ENCODE measurements at regions not wholly inside any gene's neighbourhood (a gene's known extent, or its start where the extent isn't known, plus 50 kb on each side); places are given as distances from the start of the nearest gene placed in this dataset.

- H3K4me1 ChIP-seq (ENCODE audit: insufficient read depth, low read length): no peaks in the 10 kb centered on the region
- H3K4me2 ChIP-seq (ENCODE audit: insufficient read depth, low read length): no peak overlapping the region
- no peak for DNase-seq (ENCODE audit: insufficient read length, low spot score, missing footprints)
- H4K20me1 ChIP-seq (ENCODE audit: insufficient read depth, low read length): no peaks in the 10 kb centered on the region
- H3K27ac ChIP-seq (ENCODE audit: low read depth, low read length): no peak overlapping the region
- no peaks in the 10 kb centered on the region for H3K79me2 ChIP-seq (ENCODE audit: insufficient read depth, low read length)
- H3K27me3 ChIP-seq (ENCODE audit: insufficient read depth, low read length): no peaks in the 10 kb centered on the region
- H2AFZ ChIP-seq (ENCODE audit: low read length): no peak overlapping the region
- no peak overlapping the region for H3K4me3 ChIP-seq (ENCODE audit: insufficient read depth, low read length)
- no peaks in the 10 kb centered on the region for H3K9me3 ChIP-seq (ENCODE audit: low read depth, low read length)
- no peaks in the 10 kb centered on the region for H3K36me3 ChIP-seq (ENCODE audit: insufficient read depth, low read length)
- TF ChIP-seq CTCF (IDR thresholded peaks at IDR 0.05; ENCODE audit: extremely low read depth, low read depth, low read length): no peak
These were observed 302.5 kb downstream of the TENT4A start for GRCh38 chr5:7015586-7016256.

DNA sequence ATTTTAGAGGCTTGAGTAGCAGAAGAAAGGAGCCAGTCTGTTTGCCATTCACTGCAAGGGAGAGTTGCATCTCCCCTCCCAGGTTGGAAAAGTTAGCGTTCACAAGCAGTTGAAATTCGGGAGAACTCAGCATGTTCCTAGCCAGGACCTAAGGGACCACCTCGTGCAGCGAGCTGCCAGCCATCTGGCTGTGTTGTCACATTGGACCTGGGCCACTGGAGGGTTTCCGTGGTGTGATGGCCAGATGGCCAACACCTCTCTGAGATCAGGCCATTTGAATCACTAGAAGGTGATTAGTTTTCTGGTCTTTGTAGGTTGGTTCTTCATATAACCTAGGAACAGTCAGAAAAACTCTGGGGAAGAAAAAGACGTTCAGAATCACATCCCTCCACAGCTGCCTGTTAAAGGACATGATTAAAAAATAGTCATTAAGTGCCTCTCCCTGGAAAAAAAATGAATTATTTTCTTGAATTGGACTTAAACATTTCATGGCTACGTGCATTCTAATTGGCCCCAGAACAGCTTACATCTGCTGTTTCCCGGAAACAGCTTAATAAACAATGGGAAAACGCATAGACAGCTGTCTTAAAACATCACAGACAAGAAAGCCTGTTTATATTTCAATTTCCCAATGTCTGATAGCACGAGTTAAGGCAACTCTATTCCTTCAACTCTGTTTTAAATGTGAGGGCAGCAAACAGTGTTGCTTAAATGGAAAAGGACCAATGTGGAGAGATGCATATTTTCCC lies 303.9 kb downstream of the TENT4A start:
- Histone ChIP-seq H3K79me2 (ENCODE audit: insufficient read depth, low read length) (no peaks in the 10 kb centered on the region), H3K4me3 (ENCODE audit: insufficient read depth, low read length) (no peak overlapping the region), H3K9me3 (ENCODE audit: low read depth, low read length) (no peaks in the 10 kb centered on the region), H3K36me3 (ENCODE audit: insufficient read depth, low read length) (no peaks in the 10 kb centered on the region), H3K4me1 (ENCODE audit: insufficient read depth, low read length) (no peaks in the 10 kb centered on the region), H2AFZ (ENCODE audit: low read length) (no peak overlapping the region), H3K27me3 (ENCODE audit: insufficient read depth, low read length) (no peaks in the 10 kb centered on the region), H3K27ac (ENCODE audit: low read depth, low read length) (no peak overlapping the region), H4K20me1 (ENCODE audit: insufficient read depth, low read length) (no peaks in the 10 kb centered on the region), H3K4me2 (ENCODE audit: insufficient read depth, low read length) (no peak overlapping the region)
- DNase-seq (ENCODE audit: insufficient read length, low spot score, missing footprints): no peak
- TF ChIP-seq CTCF (IDR thresholded peaks at IDR 0.05; ENCODE audit: extremely low read depth, low read depth, low read length): no peak

GRCh38 chr5:7018198-7018597 lies 305.0 kb downstream of the TENT4A start:
- no peaks in the 10 kb centered on the region for H3K36me3 ChIP-seq (ENCODE audit: insufficient read depth, low read length)
- no peaks in the 10 kb centered on the region for H3K4me1 ChIP-seq (ENCODE audit: insufficient read depth, low read length)
- no peaks in the 10 kb centered on the region for H4K20me1 ChIP-seq (ENCODE audit: insufficient read depth, low read length)
- no peak overlapping the region for H2AFZ ChIP-seq (ENCODE audit: low read length)
- no peak overlapping the region for H3K4me2 ChIP-seq (ENCODE audit: insufficient read depth, low read length)
- H3K9me3 ChIP-seq (ENCODE audit: low read depth, low read length): peaks cover 2% of the 10 kb centered on the region
- no peak for TF ChIP-seq CTCF (IDR thresholded peaks at IDR 0.05; ENCODE audit: extremely low read depth, low read depth, low read length)
- no peaks in the 10 kb centered on the region for H3K79me2 ChIP-seq (ENCODE audit: insufficient read depth, low read length)
- H3K27ac ChIP-seq (ENCODE audit: low read depth, low read length): no peak overlapping the region
- DNase-seq (ENCODE audit: insufficient read length, low spot score, missing footprints): no peak
- H3K27me3 ChIP-seq (ENCODE audit: insufficient read depth, low read length): no peaks in the 10 kb centered on the region
- H3K4me3 ChIP-seq (ENCODE audit: insufficient read depth, low read length): no peak overlapping the region

- no peaks in the 10 kb centered on the region for H3K4me1 ChIP-seq (ENCODE audit: insufficient read depth, low read length)
- DNase-seq (ENCODE audit: insufficient read length, low spot score, missing footprints): no peak
- H3K4me3 ChIP-seq (ENCODE audit: insufficient read depth, low read length): no peak overlapping the region
- no peak overlapping the region for H3K27ac ChIP-seq (ENCODE audit: low read depth, low read length)
- no peak overlapping the region for H2AFZ ChIP-seq (ENCODE audit: low read length)
- H3K9me3 ChIP-seq (ENCODE audit: low read depth, low read length): peaks cover 2% of the 10 kb centered on the region
- H4K20me1 ChIP-seq (ENCODE audit: insufficient read depth, low read length): no peaks in the 10 kb centered on the region
- no peak for TF ChIP-seq CTCF (IDR thresholded peaks at IDR 0.05; ENCODE audit: extremely low read depth, low read depth, low read length)
- no peaks in the 10 kb centered on the region for H3K27me3 ChIP-seq (ENCODE audit: insufficient read depth, low read length)
- H3K36me3 ChIP-seq (ENCODE audit: insufficient read depth, low read length): no peaks in the 10 kb centered on the region
- no peak overlapping the region for H3K4me2 ChIP-seq (ENCODE audit: insufficient read depth, low read length)
- H3K79me2 ChIP-seq (ENCODE audit: insufficient read depth, low read length): no peaks in the 10 kb centered on the region
These were observed 305.4 kb downstream of the TENT4A start for GRCh38 chr5:7018601-7019000.
